ENCODE measurements at regions not wholly inside any gene's neighbourhood (a gene's known extent, or its start where the extent isn't known, plus 50 kb on each side); places are given as distances from the start of the nearest gene placed in this dataset.

- 0 out of 2 replicates have a peak, but pooled peaks cover under 1% of the 10 kb centered on the region for H3K9me3 Mint-ChIP-seq
- ChIA-PET POLR2A (no interaction called here), CTCF (no interaction called here)
- ATAC-seq, result no peak
- peaks cover 6% of the 10 kb centered on the region for H3K4me1 Mint-ChIP-seq
- no peaks in the 10 kb centered on the region; the same call in 1 of the 2 replicates for H3K27me3 Mint-ChIP-seq (ENCODE audit: low read depth)
- no peak overlapping the region for H3K4me3 Mint-ChIP-seq
- H3K27ac Mint-ChIP-seq, result no peak overlapping the region
- H3K36me3 Mint-ChIP-seq, result no peaks in the 10 kb centered on the region
- no peak for DNase-seq (ENCODE audit: low spot score)
- no peak for TF ChIP-seq E2F4 (CRISPR knock-in tag; IDR thresholded peaks at IDR 0.05; ENCODE audit: borderline replicate concordance, low read depth)
- no peak for TF ChIP-seq AR (CRISPR knock-in tag; IDR thresholded peaks at IDR 0.05)
- no peak for TF ChIP-seq ZMAT4 (CRISPR knock-in tag; IDR thresholded peaks at IDR 0.05)
- TF ChIP-seq ZNF423 (CRISPR knock-in tag; IDR thresholded peaks at IDR 0.05), result no peak
- no peak for TF ChIP-seq ESRRA (CRISPR knock-in tag; IDR thresholded peaks at IDR 0.05; ENCODE audit: borderline replicate concordance)
- TF ChIP-seq NFE2L1 (CRISPR knock-in tag; IDR thresholded peaks at IDR 0.05), result no peak
- TF ChIP-seq E2F5 (CRISPR knock-in tag; IDR thresholded peaks at IDR 0.05), result no peak
- TF ChIP-seq NFATC4 (CRISPR knock-in tag; IDR thresholded peaks at IDR 0.05), result no peak
- no peak for TF ChIP-seq ZBTB21 (CRISPR knock-in tag; IDR thresholded peaks at IDR 0.05; ENCODE audit: borderline replicate concordance)
- no peak for TF ChIP-seq ZNF671 (CRISPR knock-in tag; IDR thresholded peaks at IDR 0.05)
- TF ChIP-seq ZNF219 (CRISPR knock-in tag; IDR thresholded peaks at IDR 0.05; ENCODE audit: borderline replicate concordance), result no peak
- TF ChIP-seq NR2C2 (CRISPR knock-in tag; IDR thresholded peaks at IDR 0.05), result no peak
Observed at GRCh38 chrX:6440648-6441047, 94.3 kb downstream of the VCX3A start.

- H3K27me3 Mint-ChIP-seq (ENCODE audit: low read depth), result no peaks in the 10 kb centered on the region
- H3K27ac Mint-ChIP-seq, result no peak overlapping the region
- H3K4me1 Mint-ChIP-seq, result peaks cover 17% of the 10 kb centered on the region
- TF ChIP-seq ZNF121 (CRISPR knock-in tag; IDR thresholded peaks at IDR 0.05) (no peak), AR (CRISPR knock-in tag; IDR thresholded peaks at IDR 0.05) (no peak), GRHL2 (CRISPR knock-in tag; IDR thresholded peaks at IDR 0.05; ENCODE audit: insufficient replicate concordance, severe bottlenecking) (no peak), FOXP1 (CRISPR knock-in tag; IDR thresholded peaks at IDR 0.05; ENCODE audit: borderline replicate concordance) (no peak), NFATC4 (CRISPR knock-in tag; IDR thresholded peaks at IDR 0.05) (no peak), TEAD4 (CRISPR knock-in tag; IDR thresholded peaks at IDR 0.05) (no peak), ARID4B (CRISPR knock-in tag; IDR thresholded peaks at IDR 0.05; ENCODE audit: borderline replicate concordance) (no peak)
- ChIA-PET POLR2A (no interaction called here), CTCF (no interaction called here)
- H3K4me3 Mint-ChIP-seq, result no peak overlapping the region
- DNase-seq (ENCODE audit: low spot score), result no peak
- H3K9me3 Mint-ChIP-seq, result no peaks in the 10 kb centered on the region
- no peak for ATAC-seq
- no peaks in the 10 kb centered on the region for H3K36me3 Mint-ChIP-seq
Observed at GRCh38 chrX:6432226-6432625, 102.7 kb downstream of the VCX3A start.
